Stomach (tissue), 8 donors: ENCODE measurements at regions not wholly inside any gene's neighbourhood (a gene's known extent, or its start where the extent isn't known, plus 50 kb on each side); places are given as distances from the start of the nearest gene placed in this dataset.

Source experiments
- DNase-seq, 2 donors: peaks; one replicate each; pipeline versions ENCODE4 v3.0.0 to v3.0.0-alpha.2; 2013 to 2019
- H3K27ac ChIP-seq, 5 donors: fragments of 200-600 bp in 4 of 5; sonication (generic) in 4 of 5; one replicate each; pipeline ENCODE4 v1.5.1; 2013 to 2019; ENCODE audit warnings: mild to moderate bottlenecking in 1 of 5, moderate library complexity in 1 of 5
- H3K27me3 ChIP-seq, 3 donors: fragments of 200-600 bp; sonication (generic); one replicate each; pipeline ENCODE4 v1.5.1; 2017 to 2019; ENCODE audit warnings: mixed run types in 1 of 3
- H3K36me3 ChIP-seq, 4 donors: fragments of 200-600 bp; sonication (generic); 1 replicate in 3 of 4; 2 replicates in 1 of 4; pipeline ENCODE4 v1.5.1; 2016 to 2019
- H3K4me1 ChIP-seq, 4 donors: fragments of 200-600 bp; sonication (generic); one replicate each; pipeline ENCODE4 v1.5.1; 2016 to 2019
- H3K4me3 ChIP-seq, 4 donors: fragments of 200-600 bp; sonication (generic) in 3 of 4; one replicate each; pipeline ENCODE4 v1.5.1; 2016 to 2019; ENCODE audit warnings: mild to moderate bottlenecking in 1 of 4
- H3K9me3 ChIP-seq, 4 donors: fragments of 200-600 bp; sonication (generic); one replicate each; pipeline ENCODE4 v1.5.1; 2016 to 2019
- EP300 ChIP-seq: sonication (generic); formaldehyde crosslinking; IDR thresholded peaks from one replicate; pipeline ENCODE4 v1.6.1; 2017; ENCODE audit warnings: antibody characterized with exemption
- POLR2A ChIP-seq, 4 donors: fragments of 450-650 bp; IDR thresholded peaks; one replicate each; pipeline ENCODE4 v1.6.1; 2016; ENCODE audit warnings: antibody characterized with exemption in 4 of 4, control low read depth in 2 of 4, mild to moderate bottlenecking in 1 of 4, moderate library complexity in 1 of 4
- POLR2AphosphoS5 ChIP-seq, 3 donors: sonication (generic); formaldehyde crosslinking; IDR thresholded peaks; one replicate each; pipeline ENCODE4 v1.6.1; 2016; ENCODE audit warnings: antibody characterized with exemption in 3 of 3
- WGBS, 5 donors: extraction: QIAGEN DNeasy Blood & Tissue Kit in 3 of 5; methylation state at CpG; one replicate each; pipeline versions ENCODE4 v1.1.5 to v1.1.7; 2013 to 2018; 5-methylcytosine and 5-hydroxymethylcytosine counted together
- intact Hi-C: fragments of 100-400 bp; cut with DNase I; formaldehyde crosslinking; loops from one replicate; pipeline ENCODE4 v1.15.1; 2023; ENCODE audit warnings: low total_unique reads
- TF ChIP-seq, protein P1 (sequence below), 7 experiments: fragments of 450-650 bp in 4 of 7; fragments of 200-600 bp in 3 of 7; sonication (generic) in 3 of 7; IDR thresholded peaks; one replicate each; pipeline ENCODE4 v1.5.1; 2016 to 2019; ENCODE audit warnings: antibody characterized with exemption in 7 of 7, control low read depth in 2 of 7, mild to moderate bottlenecking in 1 of 7
- donor health status: healthy with polysubstance abuse.
- donor health status: Bipolar disorder and iron deficiency.
- donor health status: healthy.

DNA sequence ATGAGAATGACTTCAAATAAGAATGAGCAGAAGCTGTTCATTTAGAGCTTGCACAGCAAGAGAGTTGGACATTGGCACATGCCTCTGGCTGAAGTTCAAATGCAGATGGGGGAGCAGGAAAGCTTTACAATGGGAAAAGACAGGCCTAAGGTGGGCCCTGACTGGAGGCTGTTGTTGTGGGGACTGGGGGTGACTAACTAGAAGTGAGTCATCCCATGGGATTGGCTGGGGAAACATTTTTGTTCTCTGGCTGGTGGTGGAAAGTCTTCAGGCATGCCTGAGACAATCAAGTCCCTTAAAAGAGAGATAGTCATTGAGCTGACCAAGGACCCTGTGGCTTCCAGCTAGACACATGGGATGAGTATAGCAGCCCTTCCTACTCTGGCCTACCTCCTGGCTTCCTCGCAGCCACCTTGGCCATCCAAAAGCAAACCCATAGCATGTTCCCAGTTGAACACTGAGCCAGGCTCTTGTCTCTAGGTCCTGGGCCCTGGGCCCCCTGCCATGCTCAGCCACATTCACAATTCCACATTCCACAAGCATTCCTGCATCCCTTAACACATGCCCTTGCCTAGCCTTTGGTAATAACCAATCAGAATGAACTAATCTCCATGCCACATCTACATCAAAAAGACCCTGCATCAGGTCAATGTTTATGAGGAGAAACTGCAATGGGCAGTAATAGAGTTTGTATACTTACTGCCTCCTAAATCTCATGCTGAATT, 873.4 kb downstream of the NLGN4Y start:
- no peaks in the 10 kb centered on the region for H3K36me3 ChIP-seq
- intact Hi-C loops = no loop called here
- H3K27me3 ChIP-seq = no peaks in the 10 kb centered on the region
- no peaks in the 10 kb centered on the region for H3K9me3 ChIP-seq
- TF ChIP-seq POLR2AphosphoS5 (IDR thresholded peaks at IDR 0.05) = no peak
- TF ChIP-seq POLR2A (IDR thresholded peaks at IDR 0.05) = no peak
- TF ChIP-seq, protein P1, sequence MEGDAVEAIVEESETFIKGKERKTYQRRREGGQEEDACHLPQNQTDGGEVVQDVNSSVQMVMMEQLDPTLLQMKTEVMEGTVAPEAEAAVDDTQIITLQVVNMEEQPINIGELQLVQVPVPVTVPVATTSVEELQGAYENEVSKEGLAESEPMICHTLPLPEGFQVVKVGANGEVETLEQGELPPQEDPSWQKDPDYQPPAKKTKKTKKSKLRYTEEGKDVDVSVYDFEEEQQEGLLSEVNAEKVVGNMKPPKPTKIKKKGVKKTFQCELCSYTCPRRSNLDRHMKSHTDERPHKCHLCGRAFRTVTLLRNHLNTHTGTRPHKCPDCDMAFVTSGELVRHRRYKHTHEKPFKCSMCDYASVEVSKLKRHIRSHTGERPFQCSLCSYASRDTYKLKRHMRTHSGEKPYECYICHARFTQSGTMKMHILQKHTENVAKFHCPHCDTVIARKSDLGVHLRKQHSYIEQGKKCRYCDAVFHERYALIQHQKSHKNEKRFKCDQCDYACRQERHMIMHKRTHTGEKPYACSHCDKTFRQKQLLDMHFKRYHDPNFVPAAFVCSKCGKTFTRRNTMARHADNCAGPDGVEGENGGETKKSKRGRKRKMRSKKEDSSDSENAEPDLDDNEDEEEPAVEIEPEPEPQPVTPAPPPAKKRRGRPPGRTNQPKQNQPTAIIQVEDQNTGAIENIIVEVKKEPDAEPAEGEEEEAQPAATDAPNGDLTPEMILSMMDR (IDR thresholded peaks at IDR 0.05) = no peak
- no peak for TF ChIP-seq EP300
- H3K4me3 ChIP-seq = no peak overlapping the region
- H3K27ac ChIP-seq = no peak overlapping the region
- DNase-seq = no peak
- H3K4me1 ChIP-seq = no peaks in the 10 kb centered on the region
- WGBS, 5 donors = 100% methylated on average over 1 of the region's 1 CpG; no CpG with 5 or more reads in 2 of the 5 donors

DNA sequence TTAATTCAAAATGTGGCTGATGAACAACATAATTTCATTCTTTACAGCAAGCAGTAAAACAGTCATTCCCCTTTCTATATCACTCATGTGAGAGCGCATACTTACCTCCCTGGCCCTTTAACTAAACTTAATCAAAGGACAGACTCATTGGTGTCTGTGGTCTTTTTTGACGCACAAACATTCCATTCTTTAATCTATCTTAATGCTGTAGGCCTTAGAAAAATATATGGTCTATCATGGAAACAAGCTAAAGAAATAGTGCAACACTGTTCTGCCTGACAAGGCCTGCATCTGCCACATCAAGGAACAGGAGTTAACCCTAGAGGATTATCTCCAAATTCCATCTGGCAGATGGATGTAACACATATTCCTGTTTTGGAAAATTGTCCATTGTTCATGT, 878.1 kb downstream of the NLGN4Y start:
- TF ChIP-seq POLR2AphosphoS5 (IDR thresholded peaks at IDR 0.05) (no peak), POLR2A (IDR thresholded peaks at IDR 0.05) (no peak)
- TF ChIP-seq, protein P1 (IDR thresholded peaks at IDR 0.05) = no peak
- no peak overlapping the region for H3K4me3 ChIP-seq
- WGBS, 5 donors = 78 to 93% (median 83%) methylated on average over 2 of the region's 2 CpGs; no CpG with 5 or more reads in 2 of the 5 donors
- H3K36me3 ChIP-seq = no peaks in the 10 kb centered on the region
- H3K27ac ChIP-seq = no peak overlapping the region
- H3K4me1 ChIP-seq = no peaks in the 10 kb centered on the region
- DNase-seq = no peak
- no peaks in the 10 kb centered on the region for H3K9me3 ChIP-seq
- H3K27me3 ChIP-seq = no peaks in the 10 kb centered on the region
- intact Hi-C loops = no loop called here

DNA sequence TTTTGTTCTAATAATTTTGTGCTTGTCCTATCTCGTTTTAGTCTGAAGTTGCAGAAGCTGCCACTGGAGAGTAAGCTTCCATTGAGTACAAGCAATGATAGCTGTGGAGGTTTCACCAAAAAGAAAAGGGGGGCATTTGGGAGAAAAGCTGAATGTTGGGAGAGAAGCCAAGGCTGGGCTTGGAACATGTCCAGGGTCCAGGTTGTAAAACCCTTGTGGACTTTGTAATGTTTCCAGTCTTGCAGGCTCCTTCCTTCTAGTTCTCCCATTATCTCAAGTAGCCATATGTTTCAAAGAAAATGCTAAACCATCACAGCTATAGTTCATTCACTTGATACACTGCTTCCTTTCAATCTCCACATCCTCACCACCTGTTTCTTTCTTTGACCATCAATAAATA, 880.2 kb downstream of the NLGN4Y start:
- TF ChIP-seq POLR2AphosphoS5 (IDR thresholded peaks at IDR 0.05) (no peak), EP300 (no peak), POLR2A (IDR thresholded peaks at IDR 0.05) (no peak)
- TF ChIP-seq, protein P1 (IDR thresholded peaks at IDR 0.05) = no peak
- no peaks in the 10 kb centered on the region for H3K36me3 ChIP-seq
- WGBS, 5 donors = 29 to 41% (median 38%) methylated on average over 1 of the region's 1 CpG; no CpG with 5 or more reads in 2 of the 5 donors
- intact Hi-C loops = no loop called here
- no peaks in the 10 kb centered on the region for H3K27me3 ChIP-seq
- H3K4me3 ChIP-seq = no peak overlapping the region
- no peaks in the 10 kb centered on the region for H3K9me3 ChIP-seq
- H3K27ac ChIP-seq = no peak overlapping the region
- no peaks in the 10 kb centered on the region for H3K4me1 ChIP-seq
- DNase-seq = no peak

DNA sequence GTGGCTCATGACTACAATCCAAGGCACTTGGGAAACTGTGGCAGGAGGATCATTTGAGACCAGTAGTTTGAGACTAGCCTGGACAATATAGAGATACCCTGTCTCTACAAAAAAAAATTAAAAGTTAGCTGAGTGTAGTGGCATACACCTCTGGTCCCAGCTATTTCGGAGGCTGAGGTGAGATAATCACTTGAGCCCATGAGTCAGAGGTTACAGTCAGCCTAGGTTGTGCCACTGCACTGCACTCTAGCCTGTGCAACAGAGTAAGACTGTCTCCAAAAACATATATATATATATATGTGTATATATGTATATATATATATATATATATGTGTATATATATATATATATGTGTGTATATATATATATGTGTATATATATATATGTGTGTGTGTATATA, 890.8 kb downstream of the NLGN4Y start:
- H3K36me3 ChIP-seq = no peaks in the 10 kb centered on the region
- H3K4me3 ChIP-seq = no peak overlapping the region
- TF ChIP-seq EP300 = no peak
- TF ChIP-seq, protein P1 (IDR thresholded peaks at IDR 0.05) = no peak
- TF ChIP-seq POLR2A (IDR thresholded peaks at IDR 0.05) = no peak
- TF ChIP-seq POLR2AphosphoS5 (IDR thresholded peaks at IDR 0.05) = no peak
- intact Hi-C loops = no loop called here
- no peaks in the 10 kb centered on the region for H3K4me1 ChIP-seq
- H3K9me3 ChIP-seq = no peaks in the 10 kb centered on the region
- 50 to 71% (median 58%) methylated on average over 1 of the region's 1 CpG; no CpG with 5 or more reads in 2 of the 5 donors for WGBS, 5 donors
- H3K27me3 ChIP-seq = no peaks in the 10 kb centered on the region
- no peak overlapping the region for H3K27ac ChIP-seq
- no peak for DNase-seq
